Glutamatergic neuron (in vitro differentiated cells): ENCODE measurements at regions not wholly inside any gene's neighbourhood (a gene's known extent, or its start where the extent isn't known, plus 50 kb on each side); places are given as distances from the start of the nearest gene placed in this dataset.

Source experiments
- DNase-seq: peaks from one replicate; pipeline ENCODE4 v3.0.0; 2022
- H3K27ac Mint-ChIP-seq: one replicate; pipeline ENCODE4 v1.8.0; 2020; ENCODE audit warnings: mild to moderate bottlenecking, mixed read lengths, inconsistent platforms; ENCODE audit not compliant: unreplicated experiment
- H3K27me3 Mint-ChIP-seq: one replicate; pipeline ENCODE4 v1.8.0; 2020; ENCODE audit warnings: mild to moderate bottlenecking, moderate library complexity, mixed read lengths, inconsistent platforms; ENCODE audit not compliant: unreplicated experiment
- H3K36me3 Mint-ChIP-seq: one replicate; pipeline ENCODE4 v1.8.0; 2020; ENCODE audit warnings: mild to moderate bottlenecking, mixed read lengths, inconsistent platforms; ENCODE audit not compliant: unreplicated experiment
- H3K4me1 Mint-ChIP-seq: one replicate; pipeline ENCODE4 v1.8.0; 2020; ENCODE audit warnings: mild to moderate bottlenecking, low read depth, mixed read lengths, inconsistent platforms; ENCODE audit not compliant: unreplicated experiment
- H3K4me3 Mint-ChIP-seq: one replicate; pipeline ENCODE4 v1.8.0; 2020; ENCODE audit warnings: mild to moderate bottlenecking, mixed read lengths, inconsistent platforms; ENCODE audit not compliant: unreplicated experiment
- H3K9me3 Mint-ChIP-seq: one replicate; pipeline ENCODE4 v1.8.0; 2020; ENCODE audit warnings: mild to moderate bottlenecking, moderate library complexity, mixed read lengths, inconsistent platforms; ENCODE audit not compliant: unreplicated experiment
- TF ChIP-seq, protein P1 (sequence below): fragments of 200-600 bp; sonication (generic); IDR thresholded peaks from one replicate; pipeline ENCODE4 v1.5.0; 2021; ENCODE audit not compliant: partially characterized antibody, unreplicated experiment

DNA sequence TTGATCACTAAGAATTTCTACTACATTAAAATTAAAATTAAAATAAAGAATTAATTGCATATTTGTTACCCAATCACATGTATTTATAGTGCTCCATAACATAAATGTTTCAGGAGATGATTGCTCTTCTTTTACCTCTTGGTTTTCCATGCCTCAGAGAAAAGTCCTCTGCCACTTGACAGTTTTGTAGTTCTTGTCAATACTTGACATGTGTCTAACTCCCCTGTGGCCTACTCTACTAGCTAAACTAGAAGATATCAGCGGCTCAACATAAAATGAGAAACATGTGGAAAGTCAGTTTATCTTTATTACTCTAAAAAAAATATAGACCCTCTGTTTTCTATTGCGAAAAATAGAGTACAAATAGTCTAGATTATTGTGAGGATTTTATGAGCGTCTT lies 650.6 kb upstream of the NUDT12 start:
- TF ChIP-seq, protein P1, sequence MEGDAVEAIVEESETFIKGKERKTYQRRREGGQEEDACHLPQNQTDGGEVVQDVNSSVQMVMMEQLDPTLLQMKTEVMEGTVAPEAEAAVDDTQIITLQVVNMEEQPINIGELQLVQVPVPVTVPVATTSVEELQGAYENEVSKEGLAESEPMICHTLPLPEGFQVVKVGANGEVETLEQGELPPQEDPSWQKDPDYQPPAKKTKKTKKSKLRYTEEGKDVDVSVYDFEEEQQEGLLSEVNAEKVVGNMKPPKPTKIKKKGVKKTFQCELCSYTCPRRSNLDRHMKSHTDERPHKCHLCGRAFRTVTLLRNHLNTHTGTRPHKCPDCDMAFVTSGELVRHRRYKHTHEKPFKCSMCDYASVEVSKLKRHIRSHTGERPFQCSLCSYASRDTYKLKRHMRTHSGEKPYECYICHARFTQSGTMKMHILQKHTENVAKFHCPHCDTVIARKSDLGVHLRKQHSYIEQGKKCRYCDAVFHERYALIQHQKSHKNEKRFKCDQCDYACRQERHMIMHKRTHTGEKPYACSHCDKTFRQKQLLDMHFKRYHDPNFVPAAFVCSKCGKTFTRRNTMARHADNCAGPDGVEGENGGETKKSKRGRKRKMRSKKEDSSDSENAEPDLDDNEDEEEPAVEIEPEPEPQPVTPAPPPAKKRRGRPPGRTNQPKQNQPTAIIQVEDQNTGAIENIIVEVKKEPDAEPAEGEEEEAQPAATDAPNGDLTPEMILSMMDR, result no peak
- Mint-ChIP-seq H3K27me3 (no peaks in the 10 kb centered on the region), H3K27ac (no peak overlapping the region), H3K4me1 (peaks cover 4% of the 10 kb centered on the region), H3K4me3 (no peak overlapping the region), H3K36me3 (no peaks in the 10 kb centered on the region), H3K9me3 (no peaks in the 10 kb centered on the region)
- DNase-seq, result no peak

DNA sequence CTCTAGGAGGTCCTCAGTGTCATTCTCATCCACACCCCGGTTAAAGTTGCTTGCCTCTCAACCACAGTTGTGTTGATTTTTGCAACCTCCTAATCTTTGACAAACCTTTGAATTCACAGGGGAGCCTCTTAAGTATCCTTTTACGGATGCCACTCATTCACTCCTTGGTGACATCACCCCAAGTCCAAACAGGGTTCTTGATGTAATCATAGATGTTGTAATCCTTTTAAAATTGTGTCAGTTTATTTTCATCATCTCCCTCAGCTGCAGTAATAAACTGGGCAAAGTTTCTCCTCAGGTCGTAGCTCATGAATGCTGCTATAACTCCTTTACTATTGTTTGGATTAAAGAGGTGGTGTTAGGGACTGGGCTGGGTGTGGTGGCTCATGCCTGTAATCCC lies 637.2 kb upstream of the NUDT12 start:
- TF ChIP-seq, protein P1, result no peak
- Mint-ChIP-seq H3K27ac (no peak overlapping the region), H3K4me3 (no peak overlapping the region)

DNA sequence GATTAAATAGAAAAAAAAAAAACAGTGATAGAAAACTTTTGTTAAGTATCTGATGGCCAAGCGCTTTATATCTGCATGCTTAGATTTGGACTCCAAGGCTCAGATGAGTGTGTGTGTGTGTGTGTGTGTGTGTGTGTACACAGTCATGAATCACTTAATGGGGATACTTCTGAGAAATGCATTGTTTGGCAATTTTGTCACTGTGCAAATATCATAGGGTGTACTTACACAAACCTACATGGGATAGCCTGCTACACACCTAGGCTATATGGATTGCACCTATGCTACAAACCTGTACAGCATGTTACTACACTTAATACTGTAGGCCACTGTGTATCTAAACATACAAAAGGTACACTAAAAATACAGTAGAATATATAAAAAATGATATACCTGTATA lies 635.6 kb upstream of the NUDT12 start:
- Mint-ChIP-seq H3K4me3 (no peak overlapping the region), H3K27ac (no peak overlapping the region), H3K9me3 (no peaks in the 10 kb centered on the region), H3K27me3 (no peaks in the 10 kb centered on the region), H3K36me3 (no peaks in the 10 kb centered on the region), H3K4me1 (no peaks in the 10 kb centered on the region)
- TF ChIP-seq, protein P1, result no peak
- DNase-seq, result no peak

More for the DNA sequence above, 637.2 kb upstream of the NUDT12 start:
- DNase-seq, result no peak
- Mint-ChIP-seq H3K36me3 (no peaks in the 10 kb centered on the region), H3K4me1 (no peaks in the 10 kb centered on the region), H3K27me3 (no peaks in the 10 kb centered on the region), H3K9me3 (no peaks in the 10 kb centered on the region)

DNA sequence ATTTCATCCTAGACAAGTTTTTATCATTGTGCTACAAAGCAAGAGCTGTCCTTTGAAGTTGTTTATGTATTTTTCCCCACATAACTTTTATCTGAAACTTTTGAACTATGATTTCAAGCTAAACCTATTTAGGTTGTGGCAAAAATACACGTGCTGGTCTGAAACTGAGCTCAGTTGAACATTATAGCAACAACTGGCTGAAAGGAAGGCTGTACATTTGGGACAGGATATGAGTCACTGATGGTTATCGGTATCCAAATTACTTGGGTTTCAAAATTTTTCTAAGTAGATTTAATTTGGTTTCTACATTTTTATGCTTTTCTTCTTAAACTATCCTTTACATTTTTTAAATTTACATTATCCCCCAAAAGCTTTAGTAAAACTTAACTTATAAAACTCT lies 627.3 kb upstream of the NUDT12 start:
- H3K27me3 Mint-ChIP-seq, result peaks cover 4% of the 10 kb centered on the region
- H3K4me3 Mint-ChIP-seq, result no peak overlapping the region
- TF ChIP-seq, protein P1, result no peak
- no peak for DNase-seq
- H3K9me3 Mint-ChIP-seq, result peaks cover 4% of the 10 kb centered on the region
- no peaks in the 10 kb centered on the region for H3K4me1 Mint-ChIP-seq
- peaks cover 12% of the 10 kb centered on the region for H3K36me3 Mint-ChIP-seq
- no peak overlapping the region for H3K27ac Mint-ChIP-seq

DNA sequence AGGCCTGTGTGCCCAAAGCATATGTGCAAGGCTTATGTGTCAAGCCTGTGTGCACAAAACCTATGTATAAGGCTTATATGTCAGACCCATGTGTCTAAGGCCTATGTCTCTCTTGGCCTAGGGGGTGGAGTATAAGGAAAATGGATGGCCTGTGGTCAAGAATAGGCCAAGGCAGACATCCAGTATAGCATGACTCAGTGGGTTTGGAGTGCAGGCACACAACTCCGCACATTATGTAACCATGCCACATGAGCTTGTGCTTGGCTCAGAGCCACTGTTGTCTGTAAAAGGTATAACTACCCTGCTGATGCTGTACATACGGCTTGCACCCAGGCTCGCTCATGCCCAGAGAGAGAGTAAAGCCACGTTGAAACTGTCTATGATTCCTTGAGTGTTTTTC lies 626.4 kb upstream of the NUDT12 start:
- Mint-ChIP-seq H3K27ac (no peak overlapping the region), H3K4me3 (no peak overlapping the region), H3K4me1 (no peaks in the 10 kb centered on the region), H3K9me3 (peaks cover 4% of the 10 kb centered on the region), H3K27me3 (peaks cover 4% of the 10 kb centered on the region), H3K36me3 (peaks cover 12% of the 10 kb centered on the region)
- DNase-seq, result no peak
- TF ChIP-seq, protein P1, result no peak
